ENCODE measurements at regions not wholly inside any gene's neighbourhood (a gene's known extent, or its start where the extent isn't known, plus 50 kb on each side); places are given as distances from the start of the nearest gene placed in this dataset.

GRCh38 chr10:109105725-109106124 lies 817.6 kb downstream of the XPNPEP1 start:
- TF ChIP-seq, protein P1, sequence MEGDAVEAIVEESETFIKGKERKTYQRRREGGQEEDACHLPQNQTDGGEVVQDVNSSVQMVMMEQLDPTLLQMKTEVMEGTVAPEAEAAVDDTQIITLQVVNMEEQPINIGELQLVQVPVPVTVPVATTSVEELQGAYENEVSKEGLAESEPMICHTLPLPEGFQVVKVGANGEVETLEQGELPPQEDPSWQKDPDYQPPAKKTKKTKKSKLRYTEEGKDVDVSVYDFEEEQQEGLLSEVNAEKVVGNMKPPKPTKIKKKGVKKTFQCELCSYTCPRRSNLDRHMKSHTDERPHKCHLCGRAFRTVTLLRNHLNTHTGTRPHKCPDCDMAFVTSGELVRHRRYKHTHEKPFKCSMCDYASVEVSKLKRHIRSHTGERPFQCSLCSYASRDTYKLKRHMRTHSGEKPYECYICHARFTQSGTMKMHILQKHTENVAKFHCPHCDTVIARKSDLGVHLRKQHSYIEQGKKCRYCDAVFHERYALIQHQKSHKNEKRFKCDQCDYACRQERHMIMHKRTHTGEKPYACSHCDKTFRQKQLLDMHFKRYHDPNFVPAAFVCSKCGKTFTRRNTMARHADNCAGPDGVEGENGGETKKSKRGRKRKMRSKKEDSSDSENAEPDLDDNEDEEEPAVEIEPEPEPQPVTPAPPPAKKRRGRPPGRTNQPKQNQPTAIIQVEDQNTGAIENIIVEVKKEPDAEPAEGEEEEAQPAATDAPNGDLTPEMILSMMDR (IDR thresholded peaks at IDR 0.05; ENCODE audit: insufficient read depth, low read length, poor library complexity, severe bottlenecking): no peak
- Histone ChIP-seq H3K4me3 (replicated peaks; ENCODE audit: low read depth, low read length) (no peak overlapping the region), H3K36me3 (ENCODE audit: control insufficient read depth, insufficient read depth, low read length) (no peaks in the 10 kb centered on the region), H3K27me3 (replicated peaks; ENCODE audit: control insufficient read depth, insufficient read depth, low read length) (no peaks in the 10 kb centered on the region)
- DNase-seq (ENCODE audit: extremely low read depth, insufficient read length): no peak

DNA sequence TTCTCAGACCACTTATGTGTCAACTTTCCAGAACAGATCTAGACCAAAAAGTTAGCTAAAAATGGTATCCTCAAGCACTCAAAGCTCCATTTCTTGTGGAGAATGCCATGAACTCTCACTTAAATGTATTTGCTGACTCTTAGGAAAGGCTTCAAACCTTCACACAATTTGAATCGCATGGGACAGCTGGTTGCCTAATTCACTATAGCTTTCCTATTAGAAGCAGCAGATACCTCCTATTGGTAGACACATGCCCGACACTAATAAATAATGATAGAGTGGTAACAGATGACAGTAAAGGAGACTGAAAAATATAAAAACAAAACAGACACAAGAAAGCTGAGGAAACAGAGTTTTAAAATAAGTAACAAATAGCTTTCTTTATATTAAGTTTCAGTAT lies 818.5 kb downstream of the XPNPEP1 start:
- Histone ChIP-seq H3K4me3 (replicated peaks; ENCODE audit: low read depth, low read length) (no peak overlapping the region), H3K27me3 (replicated peaks; ENCODE audit: control insufficient read depth, insufficient read depth, low read length) (no peaks in the 10 kb centered on the region), H3K36me3 (ENCODE audit: control insufficient read depth, insufficient read depth, low read length) (no peaks in the 10 kb centered on the region)
- TF ChIP-seq, protein P1 (IDR thresholded peaks at IDR 0.05; ENCODE audit: insufficient read depth, low read length, poor library complexity, severe bottlenecking): no peak
- DNase-seq (ENCODE audit: extremely low read depth, insufficient read length): no peak

- Histone ChIP-seq H3K27me3 (replicated peaks; ENCODE audit: control insufficient read depth, insufficient read depth, low read length) (no peaks in the 10 kb centered on the region), H3K36me3 (ENCODE audit: control insufficient read depth, insufficient read depth, low read length) (no peaks in the 10 kb centered on the region), H3K4me3 (replicated peaks; ENCODE audit: low read depth, low read length) (no peak overlapping the region)
- no peak for DNase-seq (ENCODE audit: extremely low read depth, insufficient read length)
- TF ChIP-seq, protein P1 (IDR thresholded peaks at IDR 0.05; ENCODE audit: insufficient read depth, low read length, poor library complexity, severe bottlenecking): no peak
Observed at GRCh38 chr10:109103278-109103677, 820.0 kb downstream of the XPNPEP1 start.

DNA sequence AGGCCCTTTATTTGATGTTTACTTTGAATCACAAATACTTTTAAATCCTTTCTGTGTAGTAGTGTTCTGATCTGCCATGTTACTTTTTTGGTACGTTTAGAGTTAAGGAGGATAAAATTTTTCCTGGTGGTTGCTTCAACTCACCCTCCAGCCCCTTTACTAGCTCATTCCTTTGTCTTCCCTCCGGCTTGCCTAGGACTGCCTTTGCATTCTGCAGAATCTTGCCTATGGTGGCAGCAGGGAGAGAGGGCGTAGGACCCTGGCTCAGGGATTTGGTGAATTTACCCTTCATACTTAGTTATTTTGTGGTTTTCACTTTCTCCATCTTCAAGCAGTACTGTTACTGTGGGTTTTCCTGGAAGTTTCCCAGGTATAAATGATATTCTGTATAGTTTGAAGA lies 833.5 kb downstream of the XPNPEP1 start:
- Histone ChIP-seq H3K36me3 (ENCODE audit: control insufficient read depth, insufficient read depth, low read length) (no peaks in the 10 kb centered on the region), H3K27me3 (replicated peaks; ENCODE audit: control insufficient read depth, insufficient read depth, low read length) (no peaks in the 10 kb centered on the region), H3K4me3 (replicated peaks; ENCODE audit: low read depth, low read length) (no peak overlapping the region)
- TF ChIP-seq, protein P1 (IDR thresholded peaks at IDR 0.05; ENCODE audit: insufficient read depth, low read length, poor library complexity, severe bottlenecking): no peak
- DNase-seq (ENCODE audit: extremely low read depth, insufficient read length): no peak

- TF ChIP-seq, protein P1 (IDR thresholded peaks at IDR 0.05; ENCODE audit: insufficient read depth, low read length, poor library complexity, severe bottlenecking): no peak
- H3K27me3 ChIP-seq (replicated peaks; ENCODE audit: control insufficient read depth, insufficient read depth, low read length): no peaks in the 10 kb centered on the region
- no peak for DNase-seq (ENCODE audit: extremely low read depth, insufficient read length)
- no peaks in the 10 kb centered on the region for H3K36me3 ChIP-seq (ENCODE audit: control insufficient read depth, insufficient read depth, low read length)
- no peak overlapping the region for H3K4me3 ChIP-seq (replicated peaks; ENCODE audit: low read depth, low read length)
Observed at GRCh38 chr10:109071539-109071938, 851.8 kb downstream of the XPNPEP1 start.

DNA sequence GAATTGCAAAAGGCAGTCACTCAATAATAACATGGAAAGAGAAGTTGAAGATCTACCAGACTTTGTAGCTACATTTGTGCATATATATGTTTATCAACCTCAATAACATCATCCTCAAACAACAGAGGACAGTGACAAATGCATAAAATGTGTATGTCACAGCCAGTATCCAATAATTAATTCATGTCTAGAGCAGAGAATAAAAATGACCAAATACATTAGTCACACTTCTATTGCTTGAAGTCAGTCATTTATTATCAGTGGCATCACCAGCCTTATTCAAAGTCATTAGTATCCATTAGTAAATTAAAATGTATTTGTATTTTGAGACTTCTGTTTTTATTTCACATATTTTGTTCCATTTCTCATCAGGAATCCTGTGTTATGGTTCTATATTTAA lies 852.8 kb downstream of the XPNPEP1 start:
- TF ChIP-seq, protein P1 (IDR thresholded peaks at IDR 0.05; ENCODE audit: insufficient read depth, low read length, poor library complexity, severe bottlenecking): no peak
- no peak for DNase-seq (ENCODE audit: extremely low read depth, insufficient read length)
- H3K27me3 ChIP-seq (replicated peaks; ENCODE audit: control insufficient read depth, insufficient read depth, low read length): no peaks in the 10 kb centered on the region
- no peaks in the 10 kb centered on the region for H3K36me3 ChIP-seq (ENCODE audit: control insufficient read depth, insufficient read depth, low read length)
- H3K4me3 ChIP-seq (replicated peaks; ENCODE audit: low read depth, low read length): no peak overlapping the region

Measured in GM06990 (cell line).